K562 (cell line): ENCODE measurements at regions not wholly inside any gene's neighbourhood (a gene's known extent, or its start where the extent isn't known, plus 50 kb on each side); places are given as distances from the start of the nearest gene placed in this dataset.
A peak's percentile ranks its signal among the peaks of the same experiment; 100 is the strongest.

Source experiments
- ATAC-seq: fragments of 200-7000 bp; cut with Tn5 transposase; 3 replicates; pipeline ENCODE4 v1.9.1; 2020; ENCODE audit warnings: moderate library complexity
- BruUV-seq: library from RNA; stranded (reverse); fragments of 400-500 nt; replicated peaks from 2 replicates; lab custom pipeline; 2021; lab: Mats Ljungman, UMichigan
- CTCF ChIA-PET: fragments of 300-600 bp; formaldehyde crosslinking; extraction: SDS; loops from one replicate; lab custom pipeline; 2021; ENCODE audit warnings: low intra/inter-chr PET ratio; lab: Yijun Ruan, JAX
- POLR2A ChIA-PET: fragments of 300-600, 350-650 bp; sonication (Branson Sonifier 250); formaldehyde crosslinking; extraction: SDS; loops from one replicate; lab custom pipeline; 2021; ENCODE audit warnings: antibody characterized with exemption, inconsistent platforms; lab: Yijun Ruan, JAX
- DNase-seq, 4 experiments: peaks; one replicate each; pipeline versions ENCODE4 v3.0.0 to v3.0.0-alpha.2; 2011 to 2018; ENCODE audit warnings: low spot score in 3 of 4, mixed read lengths in 3 of 4; ENCODE audit errors: extremely low read depth in 1 of 4
- FAIRE-seq: peaks from 2 replicates; lab custom pipeline; 2011; peaks lifted over from hg19 to GRCh38; lab: Jason Lieb, UNC
- H2AFZ ChIP-seq: 2 replicates; pipeline ENCODE4 v1.6.0; 2011; ENCODE audit warnings: low read depth, low read length, control low read depth, inconsistent platforms
- H3K27ac ChIP-seq: fragments of 200-600 bp; 3 replicates; pipeline ENCODE4 v1.8.0; 2011; ENCODE audit warnings: low read depth, mild to moderate bottlenecking, control low read depth, inconsistent platforms, low read length, moderate library complexity, mixed read lengths; ENCODE audit errors: extremely low read depth
- H3K27me3 ChIP-seq, 2 experiments: fragments of 300-600 bp in 1 of 2; 2 replicates in 1 of 2; 3 replicates in 1 of 2; pipeline versions ENCODE4 v1.6.0 to v1.8.0; 2011; ENCODE audit warnings: inconsistent platforms in 2 of 2, low read length in 2 of 2, mild to moderate bottlenecking in 1 of 2, mixed read lengths in 1 of 2, moderate library complexity in 1 of 2; ENCODE audit not compliant: control insufficient read depth in 2 of 2, insufficient read depth in 2 of 2
- H3K36me3 ChIP-seq: fragments of 300-600 bp; 3 replicates; pipeline ENCODE4 v1.8.0; 2011; ENCODE audit warnings: mild to moderate bottlenecking, low read length, inconsistent platforms; ENCODE audit not compliant: control insufficient read depth, insufficient read depth
- H3K4me1 ChIP-seq, 2 experiments: fragments of 200-600 bp in 1 of 2; replicated peaks in 1 of 2; 2 replicates in 1 of 2; 3 replicates in 1 of 2; pipeline versions ENCODE4 v1.5.1 to v1.8.0; 2011; ENCODE audit warnings: inconsistent platforms in 2 of 2, low read length in 2 of 2, mild to moderate bottlenecking in 1 of 2, mixed read lengths in 1 of 2, moderate library complexity in 1 of 2; ENCODE audit not compliant: control insufficient read depth in 2 of 2, insufficient read depth in 2 of 2
- H3K4me2 ChIP-seq: 2 replicates; pipeline ENCODE4 v1.6.1; 2011; ENCODE audit warnings: low read length, control low read depth, inconsistent platforms, mixed read lengths; ENCODE audit not compliant: insufficient read depth
- H3K4me3 ChIP-seq: fragments of 200-600 bp; sonication (generic), shearing (Covaris generic); 2 replicates; pipeline ENCODE4 v1.5.1; 2016; ENCODE audit warnings: control low read depth, inconsistent platforms
- H3K79me2 ChIP-seq: fragments of 200-600 bp; 3 replicates; pipeline ENCODE4 v1.8.0; 2011; ENCODE audit warnings: low read length, inconsistent platforms; ENCODE audit not compliant: control insufficient read depth, insufficient read depth
- H3K9ac ChIP-seq, 2 experiments: 2 replicates each; pipeline versions ENCODE4 v1.6.0 to v1.6.1; 2011; ENCODE audit warnings: low read depth in 2 of 2, low read length in 2 of 2, control low read depth in 1 of 2, inconsistent platforms in 1 of 2, mild to moderate bottlenecking in 1 of 2, mixed read lengths in 1 of 2; ENCODE audit not compliant: insufficient read depth in 1 of 2
- H3K9me1 ChIP-seq: one replicate; pipeline ENCODE4 v1.6.0; 2011; ENCODE audit warnings: inconsistent platforms, mild to moderate bottlenecking, low read length, moderate library complexity; ENCODE audit not compliant: control insufficient read depth, insufficient read depth
- H3K9me3 ChIP-seq: replicated peaks from 2 replicates; pipeline ENCODE4 v1.5.1; 2011; ENCODE audit warnings: low read depth, low read length, inconsistent platforms; ENCODE audit not compliant: control insufficient read depth, insufficient read depth
- H4K20me1 ChIP-seq: replicated peaks from 2 replicates; pipeline ENCODE4 v1.6.1; 2011; ENCODE audit warnings: low read length, inconsistent platforms, mixed read lengths; ENCODE audit not compliant: control insufficient read depth, insufficient read depth
- ARID2 ChIP-seq: fragments of 450-650 bp; IDR thresholded peaks from 2 replicates; pipeline ENCODE4 v1.6.1; 2017; ENCODE audit warnings: antibody characterized with exemption, mild to moderate bottlenecking
- ASH1L ChIP-seq: fragments of 450-650 bp; IDR thresholded peaks from 2 replicates; pipeline ENCODE4 v1.6.1; 2018; ENCODE audit warnings: borderline replicate concordance, mild to moderate bottlenecking, low read depth; ENCODE audit not compliant: partially characterized antibody
- BCL6 ChIP-seq: fragments of 250-450 bp; sonication (Bioruptor Pico); IDR thresholded peaks from 2 replicates; pipeline ENCODE4 v1.4.0; 2020
- BRD4 ChIP-seq: fragments of 200-600 bp; sonication (generic); IDR thresholded peaks from 2 replicates; pipeline ENCODE4 v1.6.1; 2017; ENCODE audit warnings: inconsistent platforms
- BRF2 ChIP-seq: IDR thresholded peaks from 3 replicates; pipeline ENCODE4 v1.6.1; 2011; ENCODE audit warnings: borderline replicate concordance, mild to moderate bottlenecking; ENCODE audit not compliant: insufficient read length, insufficient read depth
- C11orf30 ChIP-seq: fragments of 450-650 bp; IDR thresholded peaks from 2 replicates; pipeline ENCODE4 v1.6.1; 2016; ENCODE audit warnings: low read depth, mild to moderate bottlenecking
- DIDO1 ChIP-seq: fragments of 450-650 bp; IDR thresholded peaks from 2 replicates; pipeline ENCODE4 v1.6.1; 2016; ENCODE audit warnings: low read depth, missing biosample characterization, missing genetic modification characterization
- FOXP1 ChIP-seq: sonication (generic); formaldehyde crosslinking; IDR thresholded peaks from 2 replicates; pipeline ENCODE4 v1.8.0; 2022; ENCODE audit warnings: mild to moderate bottlenecking, missing genetic modification reagents
- FOXP4 ChIP-seq: sonication (generic); formaldehyde crosslinking; IDR thresholded peaks from 2 replicates; pipeline ENCODE4 v1.8.0; 2022; ENCODE audit warnings: mild to moderate bottlenecking, missing genetic modification reagents, borderline replicate concordance
- GABPB1 ChIP-seq: sonication (generic); formaldehyde crosslinking; IDR thresholded peaks from 2 replicates; pipeline ENCODE4 v1.8.0; 2022; ENCODE audit warnings: mild to moderate bottlenecking, missing genetic modification reagents
- MAFK ChIP-seq: IDR thresholded peaks from 2 replicates; pipeline ENCODE4 v1.6.1; 2011; ENCODE audit warnings: low read length, improper control_type of control experiment
- MCM5 ChIP-seq: fragments of 450-650 bp; IDR thresholded peaks from 2 replicates; pipeline ENCODE4 v1.6.1; 2016; ENCODE audit warnings: low read depth
- PCBP2 ChIP-seq: fragments of 200-400 bp; formaldehyde crosslinking; IDR thresholded peaks from 2 replicates; pipeline ENCODE4 v1.6.1; 2018; ENCODE audit warnings: low read length, low read depth, mild to moderate bottlenecking, moderate library complexity; ENCODE audit not compliant: poor library complexity, severe bottlenecking
- PTBP1 ChIP-seq: fragments of 200-400 bp; formaldehyde crosslinking; IDR thresholded peaks from 2 replicates; pipeline ENCODE4 v1.6.1; 2017; ENCODE audit warnings: low read depth, low read length
- SIN3B ChIP-seq: fragments of 450-650 bp; IDR thresholded peaks from 2 replicates; pipeline ENCODE4 v1.6.1; 2017; ENCODE audit warnings: low read depth, mild to moderate bottlenecking, moderate library complexity
- SMARCB1 ChIP-seq: IDR thresholded peaks from 2 replicates; pipeline ENCODE4 v1.6.1; 2011; ENCODE audit warnings: improper control_type of control experiment, low read depth; ENCODE audit not compliant: insufficient read length
- TAF9B ChIP-seq: fragments of 450-650 bp; IDR thresholded peaks from 2 replicates; pipeline ENCODE4 v1.6.1; 2018; ENCODE audit warnings: mild to moderate bottlenecking; ENCODE audit not compliant: partially characterized antibody
- TSHZ1 ChIP-seq: fragments of 250-450 bp; sonication (Bioruptor Pico); IDR thresholded peaks from 2 replicates; pipeline ENCODE4 v1.4.0; 2020; ENCODE audit warnings: mild to moderate bottlenecking, moderate library complexity
- WGBS: fragments of 100-300 bp; shearing (Covaris generic); methylation state at CpG from one replicate; pipeline ENCODE4 v1.1.6; 2016; ENCODE audit warnings: low coverage, mixed read lengths; ENCODE audit not compliant: insufficient coverage; ENCODE audit errors: missing lambda C conversion rate; 5-methylcytosine and 5-hydroxymethylcytosine counted together
- in situ Hi-C: fragments of 300-500 bp; cut with MboI; formaldehyde crosslinking; loops from 4 replicates; pipeline ENCODE4 v1.15.0; 2018; ENCODE audit warnings: inconsistent platforms, mixed read lengths
- intact Hi-C: fragments of 100-400 bp; cut with micrococcal nuclease; formaldehyde crosslinking; loops from 2 replicates; pipeline ENCODE4 v1.14.2; 2022

- no peak for TF ChIP-seq SMARCB1
- no peak for TF ChIP-seq ARID2
- TF ChIP-seq BCL6 (CRISPR knock-in tag) = no peak
- TF ChIP-seq MAFK = peak; percentile 65; the same call in 1 of the 2 replicates
- peak; percentile 58; the same call in 1 of the 2 replicates for TF ChIP-seq C11orf30
- no peak for TF ChIP-seq FOXP4 (CRISPR knock-in tag)
- TF ChIP-seq DIDO1 (tag) = no peak
- no peak for TF ChIP-seq GABPB1 (CRISPR knock-in tag)
Observed at GRCh38 chr7:118737935-118738334, 513.4 kb downstream of the ANKRD7 start (continued).

- no peaks in the 10 kb centered on the region for H4K20me1 ChIP-seq
- in situ Hi-C loops (no loop called here), intact Hi-C loops (no loop called here)
- no peaks in the 10 kb centered on the region for H3K79me2 ChIP-seq
- H3K9me1 ChIP-seq = no peaks in the 10 kb centered on the region
- no peak overlapping the region for H2AFZ ChIP-seq
- H3K36me3 ChIP-seq = no peaks in the 10 kb centered on the region
- no peaks in the 10 kb centered on the region for H3K4me1 ChIP-seq
- WGBS = 5% methylated on average over 1 of the region's 1 CpG
- ATAC-seq = no peak
- no peak overlapping the region for H3K4me3 ChIP-seq
- no TSS peak for BruUV-seq
- no peak for FAIRE-seq
- CTCF ChIA-PET = no interaction called here
- no peak for DNase-seq
- no peak overlapping the region for H3K9ac ChIP-seq
- no peak overlapping the region for H3K4me2 ChIP-seq
- POLR2A ChIA-PET = no interaction called here
- H3K27ac ChIP-seq = no peak overlapping the region
- H3K27me3 ChIP-seq = no peaks in the 10 kb centered on the region
- H3K9me3 ChIP-seq = 0 out of 2 replicates have a peak, but pooled peaks cover 5% of the 10 kb centered on the region
- no peak for TF ChIP-seq TAF9B
- TF ChIP-seq ASH1L = no peak
- no peak for TF ChIP-seq SIN3B
- TF ChIP-seq PTBP1 = no peak
- TF ChIP-seq BRF2 = no peak
- no peak for TF ChIP-seq FOXP1 (CRISPR knock-in tag)
- no peak for TF ChIP-seq MCM5
- no peak for TF ChIP-seq TSHZ1 (CRISPR knock-in tag)
- no peak for TF ChIP-seq BRD4
- no peak for TF ChIP-seq PCBP2
Observed at GRCh38 chr7:118745927-118746326, 521.4 kb downstream of the ANKRD7 start.
